Naive thymus-derived CD8-positive, alpha-beta T cell (primary cell): ENCODE measurements at regions not wholly inside any gene's neighbourhood (a gene's known extent, or its start where the extent isn't known, plus 50 kb on each side); places are given as distances from the start of the nearest gene placed in this dataset.

Source experiments
- ATAC-seq, 2 donors: fragments of 150-1000 bp; cut with Tn5 transposase in 1 of 2; sonication (Bioruptor Pico), chemical (Tn5 transposase) in 1 of 2; 1 replicate in 1 of 2; 2 replicates in 1 of 2; pipeline ENCODE4 v1.10.0; 2021; ENCODE audit warnings: mild to moderate bottlenecking in 2 of 2, moderate library complexity in 2 of 2
- POLR2A ChIA-PET: fragments of 350-600 bp; sonication (Branson Sonifier 250); formaldehyde crosslinking; loops from one replicate; lab custom pipeline; 2021; ENCODE audit warnings: antibody characterized with exemption; lab: Charles Lee
- DNase-seq, 10 donors: peaks; one replicate each; pipeline versions ENCODE4 v3.0.0 to v3.0.0-alpha.2; 2020 to 2022
- H3K27ac Mint-ChIP-seq, 10 donors: one replicate each; pipeline ENCODE4 v1.8.0; 2020 to 2022; ENCODE audit warnings: mild to moderate bottlenecking in 10 of 10, mixed read lengths in 10 of 10, moderate library complexity in 4 of 10, inconsistent platforms in 1 of 10
- H3K27me3 Mint-ChIP-seq, 5 donors: one replicate each; pipeline ENCODE4 v1.8.0; 2021 to 2022; ENCODE audit warnings: mixed read lengths in 5 of 5
- H3K36me3 Mint-ChIP-seq, 3 donors: one replicate each; pipeline ENCODE4 v1.8.0; 2020 to 2022; ENCODE audit warnings: mixed read lengths in 3 of 3, mild to moderate bottlenecking in 2 of 3, inconsistent platforms in 1 of 3
- H3K4me1 Mint-ChIP-seq, 4 donors: one replicate each; pipeline ENCODE4 v1.8.0; 2021 to 2022; ENCODE audit warnings: mixed read lengths in 4 of 4
- H3K4me3 Mint-ChIP-seq, 10 donors: one replicate each; pipeline ENCODE4 v1.8.0; 2020 to 2022; ENCODE audit warnings: mild to moderate bottlenecking in 10 of 10, mixed read lengths in 10 of 10, moderate library complexity in 6 of 10, inconsistent platforms in 1 of 10
- H3K9me3 Mint-ChIP-seq, 9 donors: one replicate each; pipeline ENCODE4 v1.8.0; 2020 to 2022; ENCODE audit warnings: mixed read lengths in 9 of 9, mild to moderate bottlenecking in 3 of 9, inconsistent platforms in 1 of 9, moderate library complexity in 1 of 9

DNA sequence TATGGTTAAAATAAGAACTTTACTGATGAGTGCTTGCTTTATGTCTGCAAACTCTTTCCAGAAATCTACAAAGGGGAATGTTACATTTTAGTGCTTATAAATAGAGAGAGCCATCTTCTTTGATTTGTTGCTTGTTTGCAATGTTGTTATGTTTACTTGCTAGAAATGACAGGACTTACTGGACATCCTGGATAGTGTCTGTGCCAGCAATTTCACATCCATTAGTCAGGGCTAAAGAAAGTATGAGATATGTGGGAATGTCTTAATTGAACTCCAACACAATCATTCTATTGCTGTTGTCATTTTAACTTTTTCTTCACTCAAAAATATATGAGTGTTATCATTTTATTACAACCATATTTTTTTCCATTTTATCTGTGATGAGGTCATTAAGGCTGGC is 453.2 kb downstream of the TNS3 start:
- no peaks in the 10 kb centered on the region for H3K36me3 Mint-ChIP-seq
- no peaks in the 10 kb centered on the region for H3K4me1 Mint-ChIP-seq
- no peak overlapping the region for H3K4me3 Mint-ChIP-seq
- DNase-seq (no peak), ATAC-seq (no peak)
- H3K27ac Mint-ChIP-seq: no peak overlapping the region
- POLR2A ChIA-PET: no interaction called here
- H3K9me3 Mint-ChIP-seq: no peaks in the 10 kb centered on the region
- peaks cover 0 to 13% (median 0%) of the 10 kb centered on the region in 5 donors for H3K27me3 Mint-ChIP-seq

DNA sequence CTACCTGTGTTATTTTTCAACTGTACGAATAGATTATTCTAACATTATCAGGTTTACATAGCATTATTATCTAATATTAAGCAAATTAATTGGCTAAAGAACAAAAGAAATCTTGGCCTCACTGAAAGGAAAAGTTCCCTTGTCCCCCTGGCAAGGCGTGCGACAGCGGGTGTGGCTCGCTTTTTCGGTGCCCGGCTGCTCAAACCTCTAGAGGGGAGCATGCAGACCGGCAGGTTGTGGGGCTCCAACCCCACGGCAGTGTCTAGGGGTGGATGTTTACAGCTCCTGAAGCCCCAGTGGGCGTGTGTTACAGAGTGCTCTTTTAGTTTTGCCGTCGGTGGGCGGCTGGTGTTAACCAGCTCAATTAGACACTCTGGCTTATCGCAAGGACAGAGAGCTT is 456.4 kb downstream of the TNS3 start:
- H3K27me3 Mint-ChIP-seq: peaks cover 0 to 3% (median 0%) of the 10 kb centered on the region in 5 donors
- H3K9me3 Mint-ChIP-seq: no peaks in the 10 kb centered on the region
- POLR2A ChIA-PET: no interaction called here
- no peak overlapping the region for H3K27ac Mint-ChIP-seq
- no peak for DNase-seq
- H3K4me3 Mint-ChIP-seq: no peak overlapping the region
- no peak for ATAC-seq
- H3K4me1 Mint-ChIP-seq: no peaks in the 10 kb centered on the region
- H3K36me3 Mint-ChIP-seq: no peaks in the 10 kb centered on the region

DNA sequence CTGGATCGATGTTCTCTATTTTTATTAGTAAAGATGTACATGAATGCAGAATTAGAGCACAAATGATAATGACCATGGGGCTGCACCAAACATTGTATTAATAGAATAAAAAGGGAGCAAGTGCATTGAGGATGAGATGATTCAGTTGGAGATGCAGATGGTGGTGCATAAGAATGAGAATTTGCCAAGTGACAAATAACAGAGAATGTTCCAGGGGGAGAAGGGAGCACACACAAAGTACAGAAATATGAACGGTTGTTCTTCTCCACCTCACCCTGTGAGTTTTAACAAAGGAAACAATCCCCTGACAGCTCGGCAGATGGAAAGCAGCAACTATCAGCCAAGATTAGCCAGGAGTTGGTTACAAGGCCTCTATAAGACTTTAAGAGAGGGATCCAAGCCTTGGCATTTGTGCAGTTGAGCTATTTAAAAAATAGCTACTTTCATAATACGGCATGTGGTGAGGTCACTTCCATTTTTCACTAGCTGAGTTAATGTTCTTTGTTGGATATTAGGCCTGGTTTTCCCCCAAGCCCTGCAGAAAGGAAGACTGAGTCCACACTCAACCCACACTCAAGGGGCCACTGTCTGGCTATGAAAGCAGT is 462.5 kb downstream of the TNS3 start:
- H3K4me3 Mint-ChIP-seq: no peak overlapping the region
- H3K27me3 Mint-ChIP-seq: peaks cover 2 to 16% (median 9%) of the 10 kb centered on the region in 5 donors
- H3K27ac Mint-ChIP-seq: no peak overlapping the region
- H3K36me3 Mint-ChIP-seq: no peaks in the 10 kb centered on the region
- POLR2A ChIA-PET: no interaction called here
- H3K4me1 Mint-ChIP-seq: no peaks in the 10 kb centered on the region
- no peak for DNase-seq
- ATAC-seq: no peak
- peaks cover 0 to 7% (median 0%) of the 10 kb centered on the region in 9 donors for H3K9me3 Mint-ChIP-seq

DNA sequence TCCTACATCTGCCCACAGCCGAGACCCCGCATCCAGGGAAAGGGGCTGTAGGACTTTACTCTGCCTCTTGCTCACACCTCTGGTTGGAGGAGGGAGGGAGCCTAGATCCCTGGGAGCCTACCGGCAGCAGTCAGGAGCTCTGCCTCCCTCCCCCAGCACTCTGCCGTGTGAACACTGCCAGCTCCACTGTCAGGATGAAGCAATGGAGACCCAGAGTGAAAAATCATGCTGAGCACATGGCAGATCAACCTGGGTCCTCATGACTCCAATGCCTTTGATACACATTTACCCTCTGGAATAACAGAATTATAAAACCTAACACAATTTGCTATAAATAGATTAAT is 477.7 kb downstream of the TNS3 start:
- DNase-seq (no peak), ATAC-seq (no peak)
- POLR2A ChIA-PET: no interaction called here
- Mint-ChIP-seq H3K27ac (no peak overlapping the region), H3K36me3 (no peaks in the 10 kb centered on the region), H3K27me3 (peaks cover 0 to 3% (median 0%) of the 10 kb centered on the region in 5 donors), H3K4me3 (no peak overlapping the region), H3K4me1 (no peaks in the 10 kb centered on the region), H3K9me3 (peaks cover 0 to 10% (median 0%) of the 10 kb centered on the region in 9 donors)

DNA sequence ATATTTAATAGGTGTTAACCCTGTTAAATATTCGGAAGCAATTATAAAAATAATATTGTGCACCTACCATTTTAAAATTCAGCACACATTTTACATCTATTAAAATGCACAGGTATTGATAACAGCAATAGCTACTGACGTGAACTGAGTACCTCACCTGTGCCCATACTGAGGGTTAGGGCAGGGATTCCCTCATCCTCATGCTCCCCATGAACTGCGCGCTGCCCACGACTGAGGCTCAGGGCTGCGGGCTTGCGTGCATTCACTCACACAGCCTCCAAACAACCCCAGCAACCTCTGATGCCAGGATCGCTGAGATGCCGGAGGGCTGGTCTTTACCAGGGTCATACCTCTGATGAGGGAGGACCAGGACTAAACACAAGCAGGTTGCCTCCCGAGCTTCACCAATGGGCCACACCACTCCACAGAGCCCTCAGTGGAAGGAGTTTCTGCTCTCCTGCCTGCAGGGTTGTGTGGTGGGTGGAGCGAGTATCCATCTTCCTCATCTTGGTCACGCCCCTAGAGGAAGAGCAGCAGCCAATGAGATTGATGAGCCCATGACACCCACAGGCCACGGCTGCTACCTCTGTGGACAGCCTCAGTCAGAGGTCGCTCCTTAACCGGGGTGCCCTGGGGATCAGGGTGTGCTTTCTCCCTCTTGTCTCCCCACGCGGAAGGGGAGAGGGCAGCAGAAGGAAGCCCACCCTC is 478.3 kb downstream of the TNS3 start:
- no peaks in the 10 kb centered on the region for H3K4me1 Mint-ChIP-seq
- H3K27ac Mint-ChIP-seq: peak overlapping the region in 1 of 10 donors; percentile 18
- peaks cover 0 to 3% (median 0%) of the 10 kb centered on the region in 5 donors for H3K27me3 Mint-ChIP-seq
- DNase-seq: no peak
- H3K36me3 Mint-ChIP-seq: no peaks in the 10 kb centered on the region
- POLR2A ChIA-PET: no interaction called here
- H3K4me3 Mint-ChIP-seq: no peak overlapping the region
- no peak for ATAC-seq
- peaks cover 0 to 10% (median 0%) of the 10 kb centered on the region in 9 donors for H3K9me3 Mint-ChIP-seq

DNA sequence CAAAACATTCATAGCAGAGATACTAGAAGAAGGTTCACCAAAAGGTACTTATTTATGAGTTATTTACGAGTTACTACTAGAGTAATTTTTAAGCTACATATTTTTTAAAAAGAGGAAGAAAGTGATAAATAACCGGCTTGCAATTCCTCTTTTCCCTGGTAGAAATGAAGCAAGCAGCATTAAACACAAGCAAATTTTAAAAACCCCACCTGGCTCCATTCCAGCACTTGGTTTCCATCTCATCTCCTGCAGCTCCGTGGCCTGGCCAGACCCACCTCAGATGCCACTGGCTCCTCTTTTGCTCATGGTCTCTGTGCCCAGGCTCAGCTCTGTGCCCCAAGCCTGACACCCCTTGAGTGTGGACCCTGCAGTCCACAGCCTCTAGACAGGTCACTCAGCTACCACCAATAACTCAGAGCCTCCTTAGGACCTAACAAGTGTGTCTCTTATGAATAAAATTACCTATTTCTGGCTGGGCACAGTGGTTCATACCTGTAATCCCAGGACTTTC is 479.5 kb downstream of the TNS3 start:
- Mint-ChIP-seq H3K4me3 (no peak overlapping the region), H3K4me1 (no peaks in the 10 kb centered on the region), H3K27me3 (peaks cover 0 to 3% (median 0%) of the 10 kb centered on the region in 5 donors), H3K27ac (peak overlapping the region in 1 of 10 donors; percentile 40), H3K9me3 (peaks cover 0 to 10% (median 0%) of the 10 kb centered on the region in 9 donors), H3K36me3 (no peaks in the 10 kb centered on the region)
- POLR2A ChIA-PET: no interaction called here
- DNase-seq: no peak
- no peak for ATAC-seq

DNA sequence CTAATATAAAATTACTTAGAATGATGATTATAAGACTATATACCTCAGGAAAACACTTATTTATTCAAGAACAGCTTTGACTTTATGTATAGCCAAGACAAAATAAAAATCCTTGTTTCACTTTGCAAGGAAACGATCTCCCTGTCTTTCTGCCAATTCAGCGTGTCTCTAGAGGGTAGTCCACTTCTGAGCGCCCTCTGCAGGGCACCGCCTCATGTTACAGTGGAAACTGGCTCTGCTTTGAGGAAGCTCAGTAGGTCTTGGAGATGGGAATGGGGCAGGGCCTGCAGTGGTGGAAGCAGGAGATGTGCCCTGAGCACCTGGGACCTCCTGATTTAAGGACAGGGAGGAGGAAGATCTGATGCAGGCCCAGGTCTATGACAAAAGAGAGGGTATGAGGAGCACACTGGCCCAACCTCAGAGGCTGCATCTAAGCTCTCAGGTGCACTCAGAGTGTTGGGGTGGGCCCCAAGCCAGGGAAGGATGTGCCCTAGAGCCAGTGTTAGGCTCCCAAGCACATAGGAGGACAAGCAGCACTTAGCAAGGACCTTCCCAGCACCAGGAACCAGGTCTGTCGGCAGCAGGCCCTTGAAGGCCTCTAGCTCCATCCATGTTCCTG is 481.0 kb downstream of the TNS3 start:
- peaks cover 0 to 10% (median 0%) of the 10 kb centered on the region in 9 donors for H3K9me3 Mint-ChIP-seq
- DNase-seq (no peak), ATAC-seq (no peak)
- H3K27ac Mint-ChIP-seq: no peak overlapping the region
- POLR2A ChIA-PET: no interaction called here
- H3K4me3 Mint-ChIP-seq: no peak overlapping the region
- H3K36me3 Mint-ChIP-seq: no peaks in the 10 kb centered on the region
- H3K4me1 Mint-ChIP-seq: no peaks in the 10 kb centered on the region
- peaks cover 0 to 6% (median 0%) of the 10 kb centered on the region in 5 donors for H3K27me3 Mint-ChIP-seq

DNA sequence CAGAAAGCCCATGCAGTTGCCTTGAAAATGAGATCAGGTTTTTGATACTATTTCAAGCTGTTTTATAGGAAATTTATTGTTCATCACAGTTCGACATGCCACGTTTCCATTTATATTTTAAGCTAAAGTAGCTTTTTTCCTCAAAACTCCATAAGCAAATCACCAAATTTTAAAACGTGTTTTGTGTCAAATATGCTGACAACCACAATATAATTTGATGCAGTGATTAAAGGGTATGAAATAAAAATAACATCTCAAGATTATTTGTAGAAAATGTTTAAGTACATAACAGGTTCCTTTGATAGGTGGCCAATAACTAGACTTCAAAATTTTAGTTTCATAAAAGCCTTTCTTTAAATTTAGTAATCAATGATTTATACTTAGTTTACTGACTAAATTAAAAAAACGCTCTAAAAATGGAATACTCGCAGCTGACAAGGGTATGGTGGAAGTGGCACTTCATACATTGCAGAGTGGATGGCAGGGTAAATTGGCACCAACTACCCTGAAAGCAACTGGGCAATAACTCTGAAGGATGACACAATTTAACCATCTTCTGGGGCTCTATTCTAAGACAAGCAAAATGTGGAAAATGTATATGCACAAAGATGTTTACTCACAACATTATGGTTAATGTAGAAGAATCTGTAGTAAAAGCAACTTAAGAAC is 481.6 kb downstream of the TNS3 start:
- H3K4me3 Mint-ChIP-seq: no peak overlapping the region
- peaks cover 0 to 9% (median 0%) of the 10 kb centered on the region in 5 donors for H3K27me3 Mint-ChIP-seq
- no peak overlapping the region for H3K27ac Mint-ChIP-seq
- ATAC-seq (no peak), DNase-seq (no peak)
- H3K4me1 Mint-ChIP-seq: no peaks in the 10 kb centered on the region
- H3K36me3 Mint-ChIP-seq: no peaks in the 10 kb centered on the region
- POLR2A ChIA-PET: no interaction called here
- peaks cover 0 to 10% (median 0%) of the 10 kb centered on the region in 9 donors for H3K9me3 Mint-ChIP-seq

DNA sequence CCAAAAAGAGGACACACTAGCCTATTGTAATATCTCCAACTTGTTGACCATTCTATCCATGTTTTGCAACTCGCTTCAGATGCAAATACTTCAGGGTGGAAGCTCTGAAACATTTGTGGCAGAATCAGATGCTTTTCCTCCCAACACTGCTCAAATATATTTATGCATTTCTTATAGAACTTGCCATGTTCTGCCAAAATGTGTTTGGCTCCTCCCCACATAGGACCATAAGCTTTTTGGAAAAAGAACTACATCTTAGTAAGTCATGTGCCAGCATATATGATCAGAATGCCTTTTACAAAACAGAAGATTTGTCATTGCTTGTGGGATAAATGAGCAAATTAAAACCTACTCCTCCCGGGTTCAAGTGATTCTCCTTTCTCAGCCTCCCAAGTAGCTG is 484.5 kb downstream of the TNS3 start:
- POLR2A ChIA-PET: no interaction called here
- DNase-seq (no peak), ATAC-seq (no peak)
- H3K4me3 Mint-ChIP-seq: no peak overlapping the region
- H3K36me3 Mint-ChIP-seq: no peaks in the 10 kb centered on the region
- no peaks in the 10 kb centered on the region for H3K4me1 Mint-ChIP-seq
- H3K27me3 Mint-ChIP-seq: peaks cover 0 to 11% (median 0%) of the 10 kb centered on the region in 5 donors
- H3K27ac Mint-ChIP-seq: no peak overlapping the region
- peaks cover 0 to 10% (median 0%) of the 10 kb centered on the region in 9 donors for H3K9me3 Mint-ChIP-seq

DNA sequence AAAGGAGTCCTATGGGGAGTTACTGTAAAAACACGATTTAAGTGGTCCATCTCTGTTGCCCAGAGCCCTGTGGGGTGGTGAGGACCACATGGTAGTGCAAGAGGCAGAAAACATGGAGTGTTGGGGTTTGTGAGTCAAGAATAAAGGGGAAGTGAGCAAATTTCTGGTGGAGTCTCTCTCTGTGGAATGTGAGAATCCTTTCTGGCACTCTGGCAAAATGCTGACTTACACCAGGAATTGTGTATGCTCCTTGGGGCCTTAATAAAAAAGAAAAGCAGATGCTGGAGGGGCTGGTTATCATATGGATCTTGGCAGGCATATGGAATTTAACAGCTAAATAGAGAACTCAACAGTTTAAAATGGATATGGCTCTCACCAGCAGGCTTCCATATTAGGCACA is 486.0 kb downstream of the TNS3 start:
- no peaks in the 10 kb centered on the region for H3K36me3 Mint-ChIP-seq
- no peak overlapping the region for H3K4me3 Mint-ChIP-seq
- peaks cover 0 to 18% (median 7%) of the 10 kb centered on the region in 5 donors for H3K27me3 Mint-ChIP-seq
- H3K9me3 Mint-ChIP-seq: peaks cover 0 to 5% (median 0%) of the 10 kb centered on the region in 9 donors
- ATAC-seq (no peak), DNase-seq (no peak)
- no peaks in the 10 kb centered on the region for H3K4me1 Mint-ChIP-seq
- POLR2A ChIA-PET: no interaction called here
- no peak overlapping the region for H3K27ac Mint-ChIP-seq

DNA sequence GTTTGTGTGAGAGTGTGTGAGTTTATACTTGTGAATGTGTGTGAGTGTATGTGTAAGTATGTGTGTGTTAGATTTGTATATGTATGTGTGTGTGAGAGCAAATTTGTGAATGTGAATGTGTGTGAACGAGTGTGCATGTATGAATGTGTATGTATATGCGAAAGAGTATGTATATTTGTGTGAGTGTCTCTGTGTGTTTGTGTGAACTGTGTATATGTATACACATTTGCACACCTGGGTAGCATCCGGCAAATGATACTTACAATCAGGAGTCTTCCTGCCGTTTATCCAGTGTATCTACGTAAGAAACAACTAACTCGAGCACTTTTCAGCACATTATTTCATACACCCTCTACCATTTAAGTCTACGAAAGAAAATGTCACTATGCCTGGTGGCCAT is 487.4 kb downstream of the TNS3 start:
- ATAC-seq (no peak), DNase-seq (no peak)
- Mint-ChIP-seq H3K27ac (no peak overlapping the region), H3K9me3 (peaks cover 0 to 2% (median 0%) of the 10 kb centered on the region in 9 donors), H3K27me3 (peaks cover 4 to 27% (median 14%) of the 10 kb centered on the region in 5 donors), H3K4me1 (no peaks in the 10 kb centered on the region), H3K4me3 (no peak overlapping the region), H3K36me3 (no peaks in the 10 kb centered on the region)
- POLR2A ChIA-PET: no interaction called here

DNA sequence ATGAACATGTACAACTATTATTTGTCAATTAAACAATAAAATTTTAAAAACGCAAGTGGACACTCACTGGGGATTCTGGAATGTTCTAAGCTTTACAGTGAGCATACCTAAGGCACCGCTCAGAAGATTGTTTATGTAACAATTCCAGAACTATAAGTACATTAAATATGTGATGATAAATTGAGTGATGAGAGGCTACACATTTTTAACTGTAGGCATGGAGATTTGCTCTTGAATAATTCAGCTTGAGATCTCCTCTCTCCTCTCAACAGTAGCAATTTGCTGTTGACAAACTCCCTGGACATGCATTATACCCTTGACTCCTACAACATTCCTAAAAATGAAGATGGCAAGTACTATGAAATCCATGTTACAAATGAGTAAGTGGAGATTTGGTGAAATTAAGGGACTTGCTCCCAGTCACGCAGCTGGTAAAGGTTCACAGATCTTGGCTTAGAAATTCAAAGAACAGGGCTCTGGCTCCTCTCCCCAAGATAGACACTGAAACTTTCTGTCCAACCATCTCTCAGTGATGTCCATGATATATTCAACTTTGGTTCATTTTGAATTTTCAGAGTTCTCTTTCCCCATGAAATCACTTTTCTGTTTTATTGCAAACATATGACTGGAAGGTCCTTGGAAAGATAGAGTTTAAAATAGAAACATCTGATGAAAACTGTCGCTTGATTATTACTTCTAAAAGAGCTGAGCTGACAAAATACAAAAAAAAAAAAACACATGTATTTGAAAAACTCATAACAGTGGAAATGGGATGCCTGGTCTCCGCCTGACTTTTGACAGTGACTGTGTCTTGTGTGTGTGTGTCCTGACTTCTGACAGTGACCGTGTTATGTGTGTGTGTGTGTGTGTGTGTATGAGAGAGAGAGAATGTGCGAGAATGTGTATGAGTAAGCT is 488.3 kb downstream of the TNS3 start:
- Mint-ChIP-seq H3K27me3 (peaks cover 4 to 27% (median 16%) of the 10 kb centered on the region in 5 donors), H3K27ac (no peak overlapping the region), H3K9me3 (peaks cover 0 to 2% (median 0%) of the 10 kb centered on the region in 9 donors), H3K36me3 (no peaks in the 10 kb centered on the region), H3K4me1 (no peaks in the 10 kb centered on the region), H3K4me3 (no peak overlapping the region)
- ATAC-seq: no peak
- POLR2A ChIA-PET: no interaction called here
- DNase-seq: no peak
